ENCODE measurements at regions not wholly inside any gene's neighbourhood (a gene's known extent, or its start where the extent isn't known, plus 50 kb on each side); places are given as distances from the start of the nearest gene placed in this dataset.
A peak's percentile ranks its signal among the peaks of the same experiment; 100 is the strongest.

- TF ChIP-seq CTCF (IDR thresholded peaks at IDR 0.05): no peak
- no peak for TF ChIP-seq POLR2A (IDR thresholded peaks at IDR 0.05)
- Histone ChIP-seq H3K36me3 (no peaks in the 10 kb centered on the region), H3K27ac (no peak overlapping the region), H3K4me1 (peaks cover 0 to 5% (median 0%) of the 10 kb centered on the region in 4 donors), H3K9me3 (no peaks in the 10 kb centered on the region), H3K4me3 (no peak overlapping the region), H3K27me3 (no peaks in the 10 kb centered on the region)
- no peak for DNase-seq
- WGBS, 2 donors: 75 to 81% methylated on average over 6 of the region's 6 CpGs
- intact Hi-C loops (cut with DNase I): no loop called here
Observed at GRCh38 chr20:10992731-10993130, 318.9 kb upstream of the JAG1 start.

- DNase-seq: no peak
- H3K27me3 ChIP-seq: no peaks in the 10 kb centered on the region
- intact Hi-C loops (cut with DNase I): no loop called here
- no peaks in the 10 kb centered on the region for H3K9me3 ChIP-seq
- TF ChIP-seq POLR2A (IDR thresholded peaks at IDR 0.05) (no peak), CTCF (IDR thresholded peaks at IDR 0.05) (no peak), EP300 (IDR thresholded peaks at IDR 0.05) (peak in 1 of 4 donors; percentile 29)
- 93 to 96% methylated on average over 2 of the region's 2 CpGs for WGBS, 2 donors
- H3K4me1 ChIP-seq: no peaks in the 10 kb centered on the region
- H3K27ac ChIP-seq: no peak overlapping the region
- no peaks in the 10 kb centered on the region for H3K36me3 ChIP-seq
- H3K4me3 ChIP-seq: no peak overlapping the region
Observed at GRCh38 chr20:10994991-10995700, 321.3 kb upstream of the JAG1 start.

- WGBS, 2 donors: 75 to 80% methylated on average over 4 of the region's 4 CpGs
- no peaks in the 10 kb centered on the region for H3K36me3 ChIP-seq
- no peaks in the 10 kb centered on the region for H3K9me3 ChIP-seq
- TF ChIP-seq EP300 (IDR thresholded peaks at IDR 0.05) (no peak), POLR2AphosphoS5 (IDR thresholded peaks at IDR 0.05) (no peak), CTCF (IDR thresholded peaks at IDR 0.05) (no peak), POLR2A (IDR thresholded peaks at IDR 0.05) (no peak)
- H3K4me3 ChIP-seq: no peak overlapping the region
- H3K27me3 ChIP-seq: no peaks in the 10 kb centered on the region
- intact Hi-C loops (cut with DNase I): no loop called here
- DNase-seq: no peak
- no peak overlapping the region for H3K27ac ChIP-seq
- no peaks in the 10 kb centered on the region for H3K4me1 ChIP-seq
Observed at GRCh38 chr20:10998476-10998875, 324.7 kb upstream of the JAG1 start.

- Histone ChIP-seq H3K9me3 (no peaks in the 10 kb centered on the region), H3K27ac (no peak overlapping the region), H3K4me1 (no peaks in the 10 kb centered on the region), H3K27me3 (no peaks in the 10 kb centered on the region), H3K4me3 (no peak overlapping the region), H3K36me3 (no peaks in the 10 kb centered on the region)
- WGBS, 2 donors: 90 to 91% methylated on average over 1 of the region's 1 CpG
- no peak for DNase-seq
- intact Hi-C loops (cut with DNase I): no loop called here
- no peak for TF ChIP-seq POLR2A (IDR thresholded peaks at IDR 0.05)
Observed at GRCh38 chr20:11000416-11000815, 326.6 kb upstream of the JAG1 start.

GRCh38 chr20:11001302-11001701 lies 327.5 kb upstream of the JAG1 start:
- TF ChIP-seq POLR2A (IDR thresholded peaks at IDR 0.05) (no peak), CTCF (IDR thresholded peaks at IDR 0.05) (no peak), POLR2AphosphoS5 (IDR thresholded peaks at IDR 0.05) (no peak), EP300 (IDR thresholded peaks at IDR 0.05) (no peak)
- no peaks in the 10 kb centered on the region for H3K27me3 ChIP-seq
- intact Hi-C loops (cut with DNase I): no loop called here
- no peaks in the 10 kb centered on the region for H3K36me3 ChIP-seq
- WGBS, 2 donors: 69 to 72% methylated on average over 4 of the region's 4 CpGs
- no peak overlapping the region for H3K27ac ChIP-seq
- H3K4me1 ChIP-seq: no peaks in the 10 kb centered on the region
- DNase-seq: no peak
- no peaks in the 10 kb centered on the region for H3K9me3 ChIP-seq
- no peak overlapping the region for H3K4me3 ChIP-seq

Measured in sigmoid colon (tissue), 6 donors.